ENCODE measurements at regions not wholly inside any gene's neighbourhood (a gene's known extent, or its start where the extent isn't known, plus 50 kb on each side); places are given as distances from the start of the nearest gene placed in this dataset.

DNA sequence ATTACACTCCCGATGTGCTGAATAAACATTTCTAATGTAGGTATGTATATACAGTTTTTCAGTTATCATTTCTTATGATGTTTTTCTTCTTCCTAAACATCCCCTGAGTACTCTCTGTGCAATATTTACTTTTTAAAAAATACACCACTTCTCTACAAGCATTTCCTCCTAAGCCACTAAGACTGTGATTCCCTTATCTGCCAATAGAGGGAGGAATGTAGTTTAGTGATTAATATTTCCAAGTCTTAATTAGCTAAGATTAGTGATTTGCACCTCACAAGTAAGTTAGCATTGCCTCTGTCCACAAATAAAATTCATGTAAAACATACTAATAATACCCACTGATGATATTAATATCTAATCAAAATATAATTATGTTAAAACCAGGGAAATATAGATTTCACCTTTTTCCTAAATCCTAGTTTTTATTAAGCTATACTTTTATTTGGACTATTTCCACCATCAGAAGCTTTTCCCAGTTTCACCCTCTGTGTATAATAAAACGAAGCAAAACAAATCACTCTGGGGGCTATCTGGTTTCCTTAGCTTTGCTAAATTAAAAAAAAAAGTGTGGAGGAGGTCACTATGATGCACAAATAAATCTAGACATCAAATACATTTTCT, 909.1 kb downstream of the FAT4 start:
- DNase-seq (ENCODE audit: low read depth in 2 of 2) = no peak

DNA sequence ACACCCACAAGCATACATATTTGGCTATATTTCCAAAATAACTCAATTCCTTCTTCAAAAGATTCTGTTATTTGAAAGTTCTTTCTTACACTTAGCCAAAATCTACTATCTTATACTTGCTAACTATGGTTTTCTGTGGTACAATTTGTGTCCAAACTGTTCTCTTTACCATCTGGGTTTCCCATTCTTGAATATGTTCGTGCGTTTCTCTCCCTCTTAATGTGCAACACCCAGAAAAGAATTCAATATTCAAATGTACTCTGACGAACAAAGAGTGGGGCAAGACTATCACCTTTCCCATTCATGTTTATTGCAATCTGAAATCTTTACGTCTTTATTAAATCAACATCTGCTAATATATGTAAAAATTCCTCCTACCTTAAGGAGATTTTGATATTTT, 912.7 kb downstream of the FAT4 start:
- no peak for DNase-seq (ENCODE audit: low read depth in 2 of 2)

- no peak for DNase-seq (ENCODE audit: low read depth in 2 of 2)
These were observed 915.5 kb downstream of the FAT4 start for GRCh38 chr4:126230269-126230668.

GRCh38 chr4:126233483-126233882, 918.7 kb downstream of the FAT4 start:
- DNase-seq (ENCODE audit: low read depth in 2 of 2) = no peak

DNA sequence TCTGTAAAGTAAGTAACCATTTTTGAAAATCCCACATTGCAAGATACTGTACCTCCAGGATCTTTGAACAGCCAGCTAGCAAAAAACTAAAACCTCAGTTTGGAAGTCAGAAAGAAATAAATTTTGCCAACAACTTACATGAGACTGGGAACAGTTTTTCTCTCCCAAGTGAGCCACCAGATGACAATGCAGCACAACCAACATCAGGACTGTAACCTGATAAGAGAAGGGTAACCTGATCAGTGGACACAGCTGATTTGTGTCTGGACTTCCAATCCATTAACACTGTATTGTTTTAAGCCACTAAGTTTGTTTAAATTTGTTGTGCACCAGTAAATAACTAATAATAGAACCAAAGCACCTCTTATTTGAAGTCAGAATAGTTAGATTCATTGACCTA, 923.3 kb downstream of the FAT4 start:
- DNase-seq (ENCODE audit: low read depth in 2 of 2) = no peak

- no peak for DNase-seq (ENCODE audit: low read depth in 2 of 2)
These were observed 926.9 kb downstream of the FAT4 start for GRCh38 chr4:126241634-126242033.

DNA sequence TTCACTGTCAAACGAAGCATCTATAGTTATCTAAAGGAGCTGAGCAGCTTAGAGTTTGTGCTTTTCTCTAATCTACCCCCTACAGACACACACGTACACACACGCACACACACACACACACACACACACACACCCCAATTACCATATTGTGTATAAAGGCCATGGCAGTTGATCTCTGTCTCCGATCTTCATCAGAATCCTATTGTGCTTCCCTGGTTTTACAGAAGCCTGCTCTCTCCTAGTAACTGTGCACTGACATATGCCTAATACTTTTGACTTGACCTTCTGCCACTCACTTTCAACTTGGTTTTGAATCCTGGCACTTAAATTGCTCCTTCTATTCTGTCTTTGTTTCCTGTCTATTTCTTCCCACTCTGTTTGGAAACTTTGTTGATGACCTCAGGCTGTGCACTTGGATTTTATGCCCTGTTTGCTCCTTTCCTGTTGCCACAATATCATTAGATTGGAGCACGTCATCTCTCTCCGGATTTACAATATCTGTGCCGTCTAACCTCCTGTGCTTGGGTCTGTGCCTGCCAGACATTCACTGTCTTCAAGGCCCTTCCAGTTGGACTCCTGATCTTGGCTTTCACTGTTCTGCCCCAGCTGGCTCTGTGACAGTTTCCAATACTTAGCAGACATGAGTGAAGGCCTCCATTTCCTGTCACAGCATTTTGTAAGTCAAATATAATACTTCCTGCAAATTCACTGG, 928.1 kb downstream of the FAT4 start:
- DNase-seq (ENCODE audit: low read depth in 2 of 2) = no peak

GRCh38 chr4:126247409-126247808, 932.7 kb downstream of the FAT4 start:
- no peak for DNase-seq (ENCODE audit: low read depth in 2 of 2)

DNA sequence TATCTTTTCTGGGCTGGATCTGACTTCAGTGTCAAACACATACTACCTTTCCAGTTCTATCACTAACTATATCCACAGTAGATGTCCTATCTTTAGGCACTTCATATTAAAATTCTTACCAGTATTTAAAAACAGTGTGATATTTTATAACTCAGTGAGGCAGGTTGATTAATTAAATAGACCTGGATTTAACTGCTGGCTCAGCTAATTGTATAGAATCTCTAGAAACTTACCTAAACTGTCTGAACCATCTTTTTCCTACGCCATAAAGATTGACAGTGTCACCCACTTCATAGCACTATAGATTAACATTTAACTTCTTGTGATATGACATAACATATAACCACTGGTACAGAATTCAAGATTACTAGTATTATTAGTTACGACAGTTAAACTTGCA, 935.3 kb downstream of the FAT4 start:
- DNase-seq (ENCODE audit: low read depth in 2 of 2) = no peak

DNA sequence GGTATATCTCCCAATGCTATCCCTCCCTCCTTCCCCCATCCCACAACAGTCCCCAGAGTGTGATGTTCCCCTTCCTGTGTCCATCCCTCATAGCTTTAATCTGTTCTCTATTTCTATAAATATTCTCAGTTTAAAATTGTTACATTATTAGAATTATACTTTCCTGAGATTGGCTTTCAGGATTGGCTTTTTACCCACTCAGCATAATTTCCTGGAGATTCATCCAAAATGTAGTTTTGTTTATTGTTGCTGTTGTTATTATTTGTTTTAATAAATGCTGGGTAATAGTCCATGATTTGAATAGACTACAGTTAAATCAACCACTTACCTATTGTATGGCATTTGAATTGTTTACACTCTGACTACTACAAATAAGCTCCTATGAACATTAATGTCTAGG, 936.4 kb downstream of the FAT4 start:
- DNase-seq (ENCODE audit: low read depth in 2 of 2) = no peak

- DNase-seq (ENCODE audit: low read depth in 2 of 2) = no peak
These were observed 947.9 kb downstream of the FAT4 start for GRCh38 chr4:126262665-126263064.

- no peak for DNase-seq (ENCODE audit: low read depth in 2 of 2)
These were observed 950.1 kb downstream of the FAT4 start for GRCh38 chr4:126264839-126265238.

- DNase-seq (ENCODE audit: low read depth in 2 of 2) = no peak
These were observed 951.1 kb downstream of the FAT4 start for GRCh38 chr4:126265888-126266287.

DNA sequence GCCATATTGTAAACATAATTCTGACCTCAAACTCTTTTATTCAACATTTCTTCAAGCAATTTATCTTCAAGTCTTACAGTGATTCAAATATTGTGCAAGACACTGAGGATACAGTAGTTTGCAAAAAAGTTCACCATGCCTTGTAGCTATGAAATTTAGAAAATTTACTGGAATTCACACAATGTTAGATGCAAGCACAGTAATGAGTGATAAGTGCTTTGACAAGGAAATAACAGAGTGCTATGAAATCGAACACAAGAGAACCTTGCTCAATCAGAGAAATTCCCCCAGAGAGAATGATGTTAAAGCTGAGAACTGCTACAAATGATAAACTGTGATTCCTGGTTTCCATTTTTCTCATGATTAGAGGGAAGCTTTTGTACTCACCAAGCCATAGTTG, 952.9 kb downstream of the FAT4 start:
- DNase-seq (ENCODE audit: low read depth in 2 of 2) = no peak

DNA sequence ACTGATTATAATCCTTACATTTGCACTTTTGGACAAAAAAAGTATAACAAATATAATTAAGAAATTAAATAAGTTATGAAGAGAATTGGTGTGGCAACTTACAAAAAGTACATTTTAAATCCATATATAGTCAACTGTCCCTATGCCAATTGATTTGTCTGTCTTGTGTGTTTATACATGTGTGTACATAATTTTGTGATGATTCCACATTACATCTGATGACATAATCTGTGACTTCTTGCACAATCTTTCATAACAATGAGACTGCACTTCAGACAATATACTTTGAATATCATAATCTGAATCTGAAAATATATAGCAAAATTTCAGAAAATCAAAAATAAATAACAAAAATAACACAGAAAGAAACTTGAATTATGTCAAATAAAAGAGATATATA, 953.4 kb downstream of the FAT4 start:
- no peak for DNase-seq (ENCODE audit: low read depth in 2 of 2)

DNA sequence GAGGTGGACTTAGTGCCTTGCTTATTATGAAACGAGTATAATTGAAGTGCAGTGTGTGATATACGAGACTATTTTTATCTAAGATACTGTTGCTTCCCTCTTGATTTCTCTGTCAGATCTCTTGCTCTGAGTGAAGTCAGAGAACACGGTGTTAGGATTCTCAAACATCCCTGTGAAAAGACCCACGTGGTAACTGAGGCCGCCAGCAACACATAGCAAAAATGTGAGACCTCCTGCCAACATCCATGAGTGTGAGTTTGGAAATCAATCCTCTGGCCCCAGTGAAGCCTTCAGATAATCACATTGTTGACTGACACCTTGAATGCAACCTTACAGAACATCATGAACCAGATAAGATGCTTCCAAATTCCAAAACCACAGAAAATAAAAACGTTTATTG, 954.4 kb downstream of the FAT4 start:
- no peak for DNase-seq (ENCODE audit: low read depth in 2 of 2)

GRCh38 chr4:126271292-126271691, 956.5 kb downstream of the FAT4 start:
- DNase-seq (ENCODE audit: low read depth in 2 of 2) = no peak

- no peak for DNase-seq (ENCODE audit: low read depth in 2 of 2)
These were observed 959.0 kb downstream of the FAT4 start for GRCh38 chr4:126273746-126274145.

GRCh38 chr4:126291886-126292285, 977.1 kb downstream of the FAT4 start:
- no peak for DNase-seq (ENCODE audit: low read depth in 2 of 2)

- DNase-seq (ENCODE audit: low read depth in 2 of 2) = no peak
These were observed 983.5 kb downstream of the FAT4 start for GRCh38 chr4:126298271-126298670.

- DNase-seq (ENCODE audit: low read depth in 2 of 2) = no peak
These were observed 991.6 kb downstream of the FAT4 start for GRCh38 chr4:126306152-126306869.

GRCh38 chr4:126318376-126318775, 1003.6 kb downstream of the FAT4 start:
- no peak for DNase-seq (ENCODE audit: low read depth in 2 of 2)

DNA sequence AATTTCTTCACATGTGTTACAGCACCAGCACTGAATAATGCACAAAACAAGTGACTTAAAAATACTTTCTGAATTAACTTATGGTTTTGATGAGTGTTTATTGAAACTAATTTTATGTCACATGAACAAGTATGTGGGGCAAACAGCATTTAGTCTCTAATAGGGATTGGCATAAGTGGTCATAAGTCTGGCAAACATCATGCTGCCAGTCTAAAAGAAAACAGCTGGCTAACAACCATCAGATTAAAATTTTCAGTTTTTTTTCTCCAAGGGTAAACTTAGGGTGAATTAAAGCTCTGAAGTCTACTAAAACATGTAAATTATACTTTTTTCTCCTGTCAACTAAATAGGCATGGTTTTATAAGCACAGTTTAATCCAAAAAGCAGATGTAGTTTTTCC, 1014.2 kb downstream of the FAT4 start:
- no peak for DNase-seq (ENCODE audit: low read depth in 2 of 2)

Data from stimulated activated CD8-positive, alpha-beta memory T cell treated with anti-CD3 and anti-CD28 coated beads, Interleukin-15, amount 100 ng/mL, for 48 hours (primary cell).